ENCODE measurements at regions not wholly inside any gene's neighbourhood (a gene's known extent, or its start where the extent isn't known, plus 50 kb on each side); places are given as distances from the start of the nearest gene placed in this dataset.

- Histone ChIP-seq H3K9me3 (ENCODE audit: control insufficient read depth, low read depth, low read length) (no peaks in the 10 kb centered on the region), H3K4me3 (ENCODE audit: control insufficient read depth in 2 of 3, extremely low read depth in 1 of 3, insufficient read depth in 2 of 3, low read depth in 1 of 3, low read length in 3 of 3) (no peak overlapping the region), H2AFZ (ENCODE audit: control insufficient read depth, low read length) (peak overlapping the region; percentile 24), H3K79me2 (ENCODE audit: control insufficient read depth, insufficient read depth, low read length) (no peaks in the 10 kb centered on the region), H3K9ac (ENCODE audit: control insufficient read depth, extremely low read depth, insufficient read depth, low read length) (no peak overlapping the region), H3K9me1 (ENCODE audit: control insufficient read depth, extremely low read depth, insufficient read depth, low read length) (no peaks in the 10 kb centered on the region), H3K27ac (ENCODE audit: control insufficient read depth, insufficient read depth, low read length) (no peak overlapping the region), H3K27me3 (ENCODE audit: control insufficient read depth, extremely low read depth, insufficient read depth, low read length) (no peaks in the 10 kb centered on the region), H4K20me1 (ENCODE audit: control insufficient read depth, extremely low read depth, insufficient read depth, low read length) (no peaks in the 10 kb centered on the region), H3K4me2 (ENCODE audit: control insufficient read depth, extremely low read depth, insufficient read depth, low read depth, low read length) (peak overlapping the region; percentile 30), H3K36me3 (ENCODE audit: control insufficient read depth in 2 of 2, extremely low read depth in 1 of 2, insufficient read depth in 2 of 2, low read length in 2 of 2) (no peaks in the 10 kb centered on the region), H3K4me1 (ENCODE audit: control insufficient read depth, extremely low read depth, insufficient read depth, low read length) (peaks cover 24% of the 10 kb centered on the region)
- dilution Hi-C loops (cut with MboI; ENCODE audit: extremely low pct_ligation_motif_present, low sequenced_read_pairs): no loop called here
- TF ChIP-seq EZH2 (IDR thresholded peaks at IDR 0.05; ENCODE audit: low read length): no peak
- TF ChIP-seq CTCF (optimal IDR thresholded peaks at IDR 0.05 in 1 of 3, IDR thresholded peaks at IDR 0.05 in 1 of 3, conservative IDR thresholded peaks at IDR 0.05 in 1 of 3; ENCODE audit: extremely low read depth in 1 of 3, insufficient read depth in 2 of 3, low read length in 3 of 3): peak in 1 of 3 experiments; percentile 3
- FAIRE-seq: peak; percentile 86
- peak; percentile 60 for DNase-seq (ENCODE audit: low read depth, low spot score)
These were observed 129.7 kb downstream of the OSR1 start for GRCh38 chr2:19228715-19229114.

GRCh38 chr2:19228181-19228593 is 130.2 kb downstream of the OSR1 start:
- Histone ChIP-seq H2AFZ (ENCODE audit: control insufficient read depth, low read length) (peak overlapping the region; percentile 24), H3K4me2 (ENCODE audit: control insufficient read depth, extremely low read depth, insufficient read depth, low read depth, low read length) (peak overlapping the region; percentile 30), H3K27me3 (ENCODE audit: control insufficient read depth, extremely low read depth, insufficient read depth, low read length) (no peaks in the 10 kb centered on the region), H3K36me3 (ENCODE audit: control insufficient read depth in 2 of 2, extremely low read depth in 1 of 2, insufficient read depth in 2 of 2, low read length in 2 of 2) (no peaks in the 10 kb centered on the region), H3K4me3 (ENCODE audit: control insufficient read depth in 2 of 3, extremely low read depth in 1 of 3, insufficient read depth in 2 of 3, low read depth in 1 of 3, low read length in 3 of 3) (no peak overlapping the region), H3K4me1 (ENCODE audit: control insufficient read depth, extremely low read depth, insufficient read depth, low read length) (peaks cover 24% of the 10 kb centered on the region), H3K9me1 (ENCODE audit: control insufficient read depth, extremely low read depth, insufficient read depth, low read length) (no peaks in the 10 kb centered on the region), H3K79me2 (ENCODE audit: control insufficient read depth, insufficient read depth, low read length) (no peaks in the 10 kb centered on the region), H3K27ac (ENCODE audit: control insufficient read depth, insufficient read depth, low read length) (no peak overlapping the region), H4K20me1 (ENCODE audit: control insufficient read depth, extremely low read depth, insufficient read depth, low read length) (no peaks in the 10 kb centered on the region), H3K9me3 (ENCODE audit: control insufficient read depth, low read depth, low read length) (no peaks in the 10 kb centered on the region), H3K9ac (ENCODE audit: control insufficient read depth, extremely low read depth, insufficient read depth, low read length) (no peak overlapping the region)
- DNase-seq (ENCODE audit: low read depth, low spot score) (no peak), FAIRE-seq (no peak)
- TF ChIP-seq EZH2 (IDR thresholded peaks at IDR 0.05; ENCODE audit: low read length) (no peak), CTCF (optimal IDR thresholded peaks at IDR 0.05 in 1 of 3, IDR thresholded peaks at IDR 0.05 in 1 of 3, conservative IDR thresholded peaks at IDR 0.05 in 1 of 3; ENCODE audit: extremely low read depth in 1 of 3, insufficient read depth in 2 of 3, low read length in 3 of 3) (no peak)
- dilution Hi-C loops (cut with MboI; ENCODE audit: extremely low pct_ligation_motif_present, low sequenced_read_pairs): no loop called here

Measured in keratinocyte (primary cell).